Naive thymus-derived CD4-positive, alpha-beta T cell (primary cell): ENCODE measurements at regions not wholly inside any gene's neighbourhood (a gene's known extent, or its start where the extent isn't known, plus 50 kb on each side); places are given as distances from the start of the nearest gene placed in this dataset.
A peak's percentile ranks its signal among the peaks of the same experiment; 100 is the strongest.

Experiments
- ATAC-seq: fragments of 150-1000 bp; cut with Tn5 transposase; 2 replicates; pipeline ENCODE4 v1.10.0; 2021; ENCODE audit warnings: mild to moderate bottlenecking, moderate library complexity
- CTCF ChIA-PET: fragments of 350-600 bp; sonication (Branson Sonifier 250); formaldehyde crosslinking; loops from one replicate; lab custom pipeline; 2021; ENCODE audit warnings: antibody characterized with exemption; lab: Charles Lee
- POLR2A ChIA-PET: fragments of 350-600 bp; sonication (Branson Sonifier 250); formaldehyde crosslinking; loops from one replicate; lab custom pipeline; 2021; ENCODE audit warnings: antibody characterized with exemption, inconsistent platforms; lab: Charles Lee
- DNase-seq, 9 donors: peaks; one replicate each; pipeline versions ENCODE4 v3.0.0 to v3.0.0-alpha.2; 2020 to 2022; ENCODE audit warnings: mixed read lengths in 1 of 9
- H3K27ac ChIP-seq: one replicate; pipeline ENCODE4 v1.7.0; 2013; ENCODE audit warnings: mild to moderate bottlenecking, low read depth, low read length, moderate library complexity
- H3K27me3 ChIP-seq, 2 donors: one replicate each; pipeline ENCODE4 v1.7.0; 2013; ENCODE audit warnings: low read length in 2 of 2, mild to moderate bottlenecking in 2 of 2, moderate library complexity in 2 of 2; ENCODE audit not compliant: control insufficient read depth in 2 of 2, insufficient read depth in 2 of 2
- H3K36me3 ChIP-seq, 3 experiments: 1 replicate in 2 of 3; 2 replicates in 1 of 3; pipeline ENCODE4 v1.7.0; 2013; ENCODE audit warnings: low read length in 3 of 3, mild to moderate bottlenecking in 3 of 3, moderate library complexity in 1 of 3; ENCODE audit not compliant: insufficient read depth in 3 of 3, control insufficient read depth in 2 of 3
- H3K4me1 ChIP-seq, 2 donors: one replicate each; pipeline ENCODE4 v1.7.0; 2013; ENCODE audit warnings: low read length in 2 of 2, mild to moderate bottlenecking in 2 of 2, moderate library complexity in 1 of 2; ENCODE audit not compliant: control insufficient read depth in 2 of 2, insufficient read depth in 2 of 2
- H3K4me3 ChIP-seq: 2 replicates; pipeline ENCODE4 v1.7.0; 2013; ENCODE audit warnings: mild to moderate bottlenecking, low read length
- H3K9me3 ChIP-seq, 3 experiments: 1 replicate in 2 of 3; 2 replicates in 1 of 3; pipeline ENCODE4 v1.7.0; 2013; ENCODE audit warnings: low read length in 3 of 3; ENCODE audit not compliant: control insufficient read depth in 2 of 3
- H3K27ac Mint-ChIP-seq, 9 donors: one replicate each; pipeline ENCODE4 v1.8.0; 2020 to 2022; ENCODE audit warnings: mixed read lengths in 9 of 9, mild to moderate bottlenecking in 8 of 9, moderate library complexity in 5 of 9, inconsistent platforms in 2 of 9
- H3K27me3 Mint-ChIP-seq, 5 donors: one replicate each; pipeline ENCODE4 v1.8.0; 2021 to 2022; ENCODE audit warnings: mixed read lengths in 5 of 5, mild to moderate bottlenecking in 1 of 5
- H3K36me3 Mint-ChIP-seq, 5 donors: one replicate each; pipeline ENCODE4 v1.8.0; 2020 to 2022; ENCODE audit warnings: mixed read lengths in 5 of 5, mild to moderate bottlenecking in 3 of 5, inconsistent platforms in 1 of 5
- H3K4me1 Mint-ChIP-seq, 7 donors: one replicate each; pipeline ENCODE4 v1.8.0; 2020 to 2022; ENCODE audit warnings: mixed read lengths in 7 of 7, mild to moderate bottlenecking in 3 of 7, inconsistent platforms in 1 of 7
- H3K4me3 Mint-ChIP-seq, 10 donors: one replicate each; pipeline ENCODE4 v1.8.0; 2020 to 2022; ENCODE audit warnings: mild to moderate bottlenecking in 10 of 10, mixed read lengths in 10 of 10, moderate library complexity in 6 of 10, inconsistent platforms in 2 of 10
- H3K9me3 Mint-ChIP-seq, 11 donors: one replicate each; pipeline ENCODE4 v1.8.0; 2020 to 2022; ENCODE audit warnings: mixed read lengths in 11 of 11, mild to moderate bottlenecking in 4 of 11, inconsistent platforms in 1 of 11, moderate library complexity in 1 of 11
- intact Hi-C, 2 donors: fragments of 100-400 bp; cut with micrococcal nuclease; formaldehyde crosslinking; loops; one replicate each; pipeline ENCODE4 v1.15.1; 2023

- Mint-ChIP-seq H3K4me3 (no peak overlapping the region), H3K4me1 (peaks cover 0 to 11% (median 0%) of the 10 kb centered on the region in 7 donors), H3K27me3 (peaks cover 0 to 11% (median 4%) of the 10 kb centered on the region in 5 donors), H3K9me3 (peaks cover 0 to 37% (median 0%) of the 10 kb centered on the region in 11 donors), H3K27ac (no peak overlapping the region), H3K36me3 (peaks cover 0 to 51% (median 0%) of the 10 kb centered on the region in 5 donors)
- POLR2A ChIA-PET: no interaction called here
- H3K4me3 ChIP-seq: no peak overlapping the region
- ATAC-seq (no peak), DNase-seq (no peak)
- H3K36me3 ChIP-seq: no peaks in the 10 kb centered on the region
- no peaks in the 10 kb centered on the region for H3K9me3 ChIP-seq
- H3K4me1 ChIP-seq: no peaks in the 10 kb centered on the region
- H3K27ac ChIP-seq: no peak overlapping the region
- intact Hi-C loops: no loop called here
- CTCF ChIA-PET: no interaction called here
- H3K27me3 ChIP-seq: no peaks in the 10 kb centered on the region
These were observed 167.0 kb upstream of the AHI1 start for GRCh38 chr6:135664527-135664926.

- intact Hi-C loops: no loop called here
- Histone ChIP-seq H3K27me3 (no peaks in the 10 kb centered on the region), H3K4me3 (no peak overlapping the region), H3K4me1 (no peaks in the 10 kb centered on the region), H3K36me3 (no peaks in the 10 kb centered on the region), H3K9me3 (no peaks in the 10 kb centered on the region), H3K27ac (no peak overlapping the region)
- H3K36me3 Mint-ChIP-seq: peaks cover 0 to 60% (median 0%) of the 10 kb centered on the region in 5 donors
- CTCF ChIA-PET: no interaction called here
- H3K27ac Mint-ChIP-seq: no peak overlapping the region
- H3K4me3 Mint-ChIP-seq: no peak overlapping the region
- DNase-seq (no peak), ATAC-seq (no peak)
- H3K9me3 Mint-ChIP-seq: peaks cover 0 to 40% (median 0%) of the 10 kb centered on the region in 11 donors
- POLR2A ChIA-PET: no interaction called here
- H3K4me1 Mint-ChIP-seq: peaks cover 0 to 11% (median 0%) of the 10 kb centered on the region in 7 donors
- H3K27me3 Mint-ChIP-seq: peaks cover 0 to 11% (median 4%) of the 10 kb centered on the region in 5 donors
These were observed 168.4 kb upstream of the AHI1 start for GRCh38 chr6:135665935-135666334.

DNA sequence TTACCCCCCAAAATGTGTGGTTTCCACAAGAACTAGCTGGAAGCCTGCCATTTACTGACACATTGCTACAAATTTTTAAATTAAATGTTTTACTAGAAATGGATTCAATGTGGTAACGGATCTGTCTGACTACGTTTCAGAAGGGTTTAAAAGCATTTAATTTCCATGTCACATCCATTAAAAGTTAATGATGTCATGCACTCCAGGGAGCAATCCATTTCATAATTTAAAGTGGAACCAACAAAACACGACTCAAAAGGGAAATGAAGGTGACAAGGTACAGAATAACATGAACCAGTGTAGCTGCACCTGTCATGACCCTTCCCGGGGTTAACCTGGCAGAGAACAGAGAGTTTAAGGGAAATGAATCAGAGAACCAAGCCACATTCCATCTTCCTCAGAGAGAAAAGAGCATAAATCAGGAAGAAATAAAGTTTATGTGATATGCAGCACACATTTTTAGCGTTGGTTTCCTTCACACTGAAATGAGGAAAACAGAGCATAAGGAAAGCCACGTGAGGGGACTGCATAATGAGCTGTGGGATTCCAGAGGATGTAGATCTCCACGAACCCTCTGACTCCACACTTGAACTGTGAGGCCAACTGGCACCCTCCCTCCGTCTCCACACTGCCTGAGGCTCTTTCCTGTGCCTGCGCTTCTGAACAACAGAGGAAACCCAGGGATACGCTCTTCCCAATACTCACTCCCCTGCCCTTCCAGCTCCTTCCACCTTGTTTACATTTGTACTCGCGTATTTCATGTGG lies 170.3 kb upstream of the AHI1 start:
- H3K9me3 Mint-ChIP-seq: peaks cover 0 to 46% (median 0%) of the 10 kb centered on the region in 11 donors
- intact Hi-C loops: no loop called here
- ATAC-seq (no peak), DNase-seq (no peak)
- Histone ChIP-seq H3K4me1 (no peaks in the 10 kb centered on the region), H3K9me3 (no peaks in the 10 kb centered on the region), H3K4me3 (no peak overlapping the region), H3K36me3 (no peaks in the 10 kb centered on the region), H3K27ac (no peak overlapping the region), H3K27me3 (no peaks in the 10 kb centered on the region)
- H3K4me3 Mint-ChIP-seq: no peak overlapping the region
- peaks cover 0 to 16% (median 0%) of the 10 kb centered on the region in 7 donors for H3K4me1 Mint-ChIP-seq
- H3K27ac Mint-ChIP-seq: no peak overlapping the region
- peaks cover 0 to 63% (median 0%) of the 10 kb centered on the region in 5 donors for H3K36me3 Mint-ChIP-seq
- ChIA-PET POLR2A (no interaction called here), CTCF (no interaction called here)
- H3K27me3 Mint-ChIP-seq: peaks cover 0 to 11% (median 4%) of the 10 kb centered on the region in 5 donors

- peaks cover 0 to 53% (median 0%) of the 10 kb centered on the region in 5 donors for H3K36me3 Mint-ChIP-seq
- no peaks in the 10 kb centered on the region for H3K4me1 ChIP-seq
- ChIA-PET CTCF (interaction anchor here (1.8 to 5.5 kb wide), 2 partner anchors 238 to 555 kb away, joined by 10 to 38 read pairs; no protein-coding TSS in a partner anchor), POLR2A (no interaction called here)
- H3K27me3 ChIP-seq: peaks cover 0 to 4% of the 10 kb centered on the region in 2 donors
- peaks cover 0 to 26% (median 0%) of the 10 kb centered on the region in 11 donors for H3K9me3 Mint-ChIP-seq
- intact Hi-C loops: loop anchor here in 1 of 2 donors (10.0 kb wide), 1 partner anchor 623 kb away; no protein-coding TSS in a partner anchor
- peaks cover 0 to 6% (median under 1%) of the 10 kb centered on the region in 5 donors for H3K27me3 Mint-ChIP-seq
- H3K27ac Mint-ChIP-seq: no peak overlapping the region
- H3K4me3 Mint-ChIP-seq: no peak overlapping the region
- no peak overlapping the region for H3K27ac ChIP-seq
- DNase-seq (no peak), ATAC-seq (no peak)
- H3K4me1 Mint-ChIP-seq: peaks cover 0 to 42% (median 0%) of the 10 kb centered on the region in 7 donors
- no peaks in the 10 kb centered on the region for H3K36me3 ChIP-seq
- H3K4me3 ChIP-seq: no peak overlapping the region
- H3K9me3 ChIP-seq: no peaks in the 10 kb centered on the region
These were observed 174.7 kb upstream of the AHI1 start for GRCh38 chr6:135672256-135672655.

GRCh38 chr6:135673501-135674309 lies 176.2 kb upstream of the AHI1 start:
- no peak overlapping the region for H3K4me3 ChIP-seq
- intact Hi-C loops: loop anchor here in 1 of 2 donors (10.0 kb wide), 1 partner anchor 621 kb away; no protein-coding TSS in a partner anchor
- H3K4me1 ChIP-seq: no peaks in the 10 kb centered on the region
- H3K4me3 Mint-ChIP-seq: no peak overlapping the region
- ChIA-PET POLR2A (interaction anchor here (1.0 kb wide), 1 partner anchor 11 kb away, joined by 6 read pairs; no protein-coding TSS in a partner anchor), CTCF (interaction anchor here (0.8 to 5.5 kb wide), 5 partner anchors 236 to 553 kb away, joined by 4 to 38 read pairs (median 4); no protein-coding TSS in a partner anchor)
- H3K9me3 ChIP-seq: no peaks in the 10 kb centered on the region
- no peaks in the 10 kb centered on the region for H3K36me3 ChIP-seq
- ATAC-seq (no peak), DNase-seq (no peak)
- peak overlapping the region in 1 of 9 donors; percentile 86 for H3K27ac Mint-ChIP-seq
- no peaks in the 10 kb centered on the region for H3K27me3 Mint-ChIP-seq
- H3K9me3 Mint-ChIP-seq: peaks cover 0 to 22% (median 0%) of the 10 kb centered on the region in 11 donors
- peaks cover 0 to 4% of the 10 kb centered on the region in 2 donors for H3K27me3 ChIP-seq
- H3K27ac ChIP-seq: no peak overlapping the region
- H3K36me3 Mint-ChIP-seq: peaks cover 0 to 53% (median 0%) of the 10 kb centered on the region in 5 donors
- H3K4me1 Mint-ChIP-seq: peaks cover 0 to 36% (median 0%) of the 10 kb centered on the region in 7 donors

GRCh38 chr6:135675026-135675425 lies 176.5 kb upstream of the PDE7B start:
- H3K27me3 ChIP-seq: peaks cover 0 to 4% of the 10 kb centered on the region in 2 donors
- no peaks in the 10 kb centered on the region for H3K9me3 ChIP-seq
- H3K27ac Mint-ChIP-seq: peak overlapping the region in 1 of 9 donors; percentile 63
- peaks cover 0 to 27% (median 0%) of the 10 kb centered on the region in 11 donors for H3K9me3 Mint-ChIP-seq
- no peaks in the 10 kb centered on the region for H3K27me3 Mint-ChIP-seq
- peaks cover 0 to 58% (median 0%) of the 10 kb centered on the region in 5 donors for H3K36me3 Mint-ChIP-seq
- H3K4me3 Mint-ChIP-seq: no peak overlapping the region
- no peak for ATAC-seq
- H3K36me3 ChIP-seq: no peaks in the 10 kb centered on the region
- no peak overlapping the region for H3K27ac ChIP-seq
- H3K4me1 ChIP-seq: no peaks in the 10 kb centered on the region
- ChIA-PET CTCF (interaction anchor here (0.6 to 5.5 kb wide), 9 partner anchors 14 to 562 kb away, joined by 3 to 44 read pairs (median 4); no protein-coding TSS in a partner anchor), POLR2A (no interaction called here)
- H3K4me3 ChIP-seq: no peak overlapping the region
- no peak for DNase-seq
- intact Hi-C loops: loop anchor here (5.0 to 10.0 kb wide), 3 partner anchors 162 to 877 kb away; partner anchors contain the start of gene MAP7 (in 1 of the 2)
- peaks cover 0 to 39% (median 0%) of the 10 kb centered on the region in 7 donors for H3K4me1 Mint-ChIP-seq
